Body of pancreas (tissue), 4 donors: ENCODE measurements at regions not wholly inside any gene's neighbourhood (a gene's known extent, or its start where the extent isn't known, plus 50 kb on each side); places are given as distances from the start of the nearest gene placed in this dataset.
"Not testable (repeated sequence)": the region's sequence is repeated elsewhere in the genome, so short reads cannot be mapped to it uniquely, and the experiment has no call there.

ENCODE experiments used
- CTCF ChIP-seq, 7 experiments: fragments of 450-650 bp in 4 of 7; fragments of 200-600 bp in 3 of 7; sonication (generic) in 3 of 7; IDR thresholded peaks; one replicate each; pipeline ENCODE4 v1.5.1; 2016 to 2019; ENCODE audit warnings: antibody characterized with exemption in 7 of 7
- POLR2A ChIP-seq, 3 donors: fragments of 450-650 bp; IDR thresholded peaks; one replicate each; pipeline ENCODE4 v1.6.1; 2016; ENCODE audit warnings: antibody characterized with exemption in 3 of 3, mild to moderate bottlenecking in 2 of 3

- TF ChIP-seq CTCF, POLR2A (IDR thresholded peaks at IDR 0.05): not testable (repeated sequence)
Observed at GRCh38 chr22:16417498-16417897, 175.1 kb downstream of the CCT8L2 start.
